ENCODE measurements at regions not wholly inside any gene's neighbourhood (a gene's known extent, or its start where the extent isn't known, plus 50 kb on each side); places are given as distances from the start of the nearest gene placed in this dataset.

DNA sequence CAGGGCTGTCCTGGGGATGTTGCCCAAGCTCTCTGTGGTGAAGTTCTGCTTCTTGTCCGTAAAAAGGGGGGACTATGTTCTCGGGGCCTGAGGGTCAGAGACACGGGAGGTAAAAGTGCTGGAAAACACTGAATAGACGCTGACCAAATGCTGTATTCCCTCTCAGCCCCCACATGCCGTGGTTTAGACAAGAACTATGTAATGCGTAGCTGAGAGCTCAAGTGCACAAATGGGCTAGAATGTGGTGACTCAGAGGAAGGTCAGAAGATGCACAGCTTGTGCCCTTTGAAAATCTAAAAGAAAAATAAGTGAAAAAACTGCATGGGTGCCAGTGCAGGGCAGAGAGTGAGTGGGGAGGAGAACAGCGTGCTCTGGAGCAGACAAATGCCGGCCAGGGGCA lies 80.3 kb upstream of the MAP4K4 start:
- no peak for TF ChIP-seq CTCF (IDR thresholded peaks at IDR 0.05)
- Histone ChIP-seq H3K4me3 (no peak overlapping the region), H3K9me3 (no peaks in the 10 kb centered on the region), H3K27ac (no peak overlapping the region), H3K36me3 (no peaks in the 10 kb centered on the region), H3K9ac (ENCODE audit: low read depth in 2 of 2, low read length in 2 of 2) (no peak overlapping the region), H3K27me3 (no peaks in the 10 kb centered on the region), H3K4me1 (no peaks in the 10 kb centered on the region)
- no peak for DNase-seq
- intact Hi-C loops (cut with DNase I), result no loop called here

GRCh38 chr2:101614127-101614759 lies 83.3 kb upstream of the MAP4K4 start:
- Histone ChIP-seq H3K4me3 (no peak overlapping the region), H3K27me3 (no peaks in the 10 kb centered on the region), H3K36me3 (no peaks in the 10 kb centered on the region), H3K4me1 (no peaks in the 10 kb centered on the region), H3K9me3 (no peaks in the 10 kb centered on the region), H3K9ac (ENCODE audit: low read depth in 2 of 2, low read length in 2 of 2) (no peak overlapping the region), H3K27ac (no peak overlapping the region)
- no peak for DNase-seq
- no peak for TF ChIP-seq CTCF (IDR thresholded peaks at IDR 0.05)
- intact Hi-C loops (cut with DNase I), result no loop called here

- Histone ChIP-seq H3K9ac (ENCODE audit: low read depth in 2 of 2, low read length in 2 of 2) (no peak overlapping the region), H3K4me3 (no peak overlapping the region), H3K4me1 (no peaks in the 10 kb centered on the region), H3K9me3 (no peaks in the 10 kb centered on the region), H3K36me3 (no peaks in the 10 kb centered on the region), H3K27me3 (no peaks in the 10 kb centered on the region), H3K27ac (no peak overlapping the region)
- TF ChIP-seq CTCF (IDR thresholded peaks at IDR 0.05), result no peak
- intact Hi-C loops (cut with DNase I), result no loop called here
- DNase-seq, result no peak
These were observed 84.3 kb upstream of the MAP4K4 start for GRCh38 chr2:101613056-101613704.

GRCh38 chr2:101612019-101612418 lies 85.5 kb upstream of the MAP4K4 start:
- TF ChIP-seq CTCF (IDR thresholded peaks at IDR 0.05), result no peak
- H3K36me3 ChIP-seq, result no peaks in the 10 kb centered on the region
- H3K27me3 ChIP-seq, result no peaks in the 10 kb centered on the region
- intact Hi-C loops (cut with DNase I), result no loop called here
- H3K9ac ChIP-seq (ENCODE audit: low read depth in 2 of 2, low read length in 2 of 2), result no peak overlapping the region
- no peak overlapping the region for H3K27ac ChIP-seq
- H3K9me3 ChIP-seq, result no peaks in the 10 kb centered on the region
- no peak for DNase-seq
- H3K4me1 ChIP-seq, result no peaks in the 10 kb centered on the region
- no peak overlapping the region for H3K4me3 ChIP-seq

DNA sequence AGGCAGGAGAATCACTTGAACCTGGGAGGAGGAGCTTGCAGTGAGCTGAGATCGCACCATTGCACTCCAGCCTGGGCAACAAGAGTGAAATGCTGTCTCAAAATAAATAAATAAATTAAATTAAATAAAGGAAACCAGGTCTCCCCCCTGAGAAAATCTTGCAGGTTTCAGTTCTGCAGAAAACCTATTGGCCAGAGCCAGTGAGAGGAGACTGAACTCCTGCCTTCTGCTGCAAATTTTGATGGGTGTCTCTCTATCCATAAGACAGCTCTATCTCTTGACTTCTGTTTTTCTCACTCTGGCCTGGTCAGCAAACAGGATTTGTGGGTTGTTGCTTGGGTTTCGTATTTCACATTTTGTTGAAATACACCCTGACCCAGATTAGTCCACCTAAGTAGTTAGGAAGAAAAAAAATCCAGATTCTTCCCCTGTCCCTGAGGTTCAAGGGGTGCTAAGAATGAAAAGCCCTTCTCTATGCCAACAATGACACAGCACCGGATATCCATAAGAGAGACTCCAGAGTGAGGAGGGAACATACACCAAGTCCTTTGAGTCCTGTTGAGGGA lies 86.7 kb upstream of the MAP4K4 start:
- TF ChIP-seq CTCF (IDR thresholded peaks at IDR 0.05), result no peak
- Histone ChIP-seq H3K4me3 (no peak overlapping the region), H3K9me3 (no peaks in the 10 kb centered on the region), H3K9ac (ENCODE audit: low read depth in 2 of 2, low read length in 2 of 2) (no peak overlapping the region), H3K27ac (no peak overlapping the region), H3K36me3 (no peaks in the 10 kb centered on the region), H3K4me1 (no peaks in the 10 kb centered on the region), H3K27me3 (no peaks in the 10 kb centered on the region)
- intact Hi-C loops (cut with DNase I), result no loop called here
- no peak for DNase-seq

All from colonic mucosa (tissue), 4 donors.